NCI-H524 treated with DMSO at 0.1 percent for 48 hours (cell line): ENCODE measurements at regions not wholly inside any gene's neighbourhood (a gene's known extent, or its start where the extent isn't known, plus 50 kb on each side); places are given as distances from the start of the nearest gene placed in this dataset.

Experiments used
- DNase-seq: peaks from one replicate; lab custom pipeline; 2025; lab: John Stamatoyannopoulos, UW

DNA sequence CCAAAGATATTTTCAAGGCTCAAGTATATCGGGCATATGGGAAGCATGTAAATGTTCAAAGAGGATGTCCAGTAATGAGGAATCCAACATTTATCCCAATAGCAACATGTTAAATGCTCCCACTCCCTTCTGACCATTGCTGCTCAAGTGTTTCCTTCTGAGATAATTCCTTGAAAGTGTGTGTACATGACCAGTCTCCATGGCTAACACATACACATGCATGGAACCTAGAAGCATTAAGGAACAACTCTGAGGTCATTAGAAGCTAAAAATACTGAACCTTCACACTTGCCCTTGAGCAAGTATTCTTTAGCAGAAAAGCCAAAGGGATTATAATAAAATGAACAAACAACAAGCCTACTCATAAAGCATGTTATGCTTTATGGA lies 433.8 kb upstream of the TCF4 start:
- DNase-seq = no peak

DNA sequence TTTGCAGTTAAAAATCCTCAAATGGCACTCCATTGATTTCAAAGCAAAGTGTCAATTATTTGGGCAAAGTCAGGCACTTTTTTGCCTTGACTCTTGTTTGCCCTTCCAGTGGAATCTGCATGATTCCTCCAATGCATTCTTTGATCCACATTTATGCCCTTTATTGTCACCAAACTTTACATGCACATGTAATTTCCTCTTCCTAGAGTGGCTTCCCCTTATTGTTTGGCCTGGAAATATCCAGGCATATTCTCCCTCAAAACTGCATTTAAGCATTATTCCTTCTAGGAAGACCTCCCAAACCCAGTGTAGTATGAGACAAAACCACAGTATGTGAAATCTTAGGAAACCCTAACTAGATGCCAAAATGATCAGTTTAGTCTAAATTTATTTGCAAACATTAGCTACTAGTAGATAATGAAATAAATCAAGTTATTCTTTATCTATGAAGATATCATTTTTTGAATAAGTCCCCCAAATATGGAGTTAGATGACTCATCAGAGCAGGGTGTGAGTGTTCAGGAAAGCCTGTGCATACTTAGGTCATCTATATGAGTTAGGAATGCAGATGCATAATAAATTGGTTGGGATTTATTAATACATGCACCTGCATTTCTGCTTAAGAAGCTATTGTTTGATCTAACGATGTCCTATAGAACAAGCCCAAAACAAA lies 433.3 kb upstream of the TCF4 start:
- DNase-seq = no peak

DNA sequence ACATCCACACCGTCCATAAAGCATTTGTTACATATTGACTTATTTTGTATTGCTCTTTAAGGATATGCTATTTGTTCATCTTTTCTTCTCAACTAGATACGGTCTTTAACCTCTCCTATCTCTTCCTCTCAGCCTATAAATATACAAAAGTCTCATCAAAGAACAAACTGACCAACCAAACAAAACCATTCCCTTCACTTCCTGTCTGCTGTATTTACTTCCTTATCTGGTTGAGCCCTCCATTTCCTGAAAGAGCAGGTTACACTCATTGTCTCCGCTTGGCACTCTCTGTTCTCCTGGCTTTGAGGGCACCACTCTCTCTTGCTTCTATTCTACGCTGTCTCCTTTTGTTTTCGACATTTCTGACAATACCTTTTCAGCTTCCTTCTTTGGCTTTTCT lies 431.9 kb upstream of the TCF4 start:
- DNase-seq = no peak

DNA sequence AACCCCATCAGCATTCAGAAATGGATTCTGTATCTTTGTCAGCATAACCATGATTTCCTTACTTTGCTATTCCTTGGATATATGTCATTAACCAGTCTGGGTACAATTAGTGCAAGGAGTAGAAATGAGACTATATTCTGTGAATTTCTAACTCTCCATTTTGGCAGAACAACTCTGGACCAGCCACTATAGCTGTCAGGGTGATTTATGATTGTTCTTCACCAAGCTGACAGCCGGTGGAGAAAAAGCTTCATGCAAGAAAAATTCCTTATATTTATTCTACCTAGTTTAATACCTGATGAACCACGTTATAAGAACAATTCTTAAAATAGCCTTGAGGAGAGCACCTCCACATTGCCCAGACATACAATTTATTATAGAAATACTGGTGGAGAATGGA lies 431.2 kb upstream of the TCF4 start:
- no peak for DNase-seq

DNA sequence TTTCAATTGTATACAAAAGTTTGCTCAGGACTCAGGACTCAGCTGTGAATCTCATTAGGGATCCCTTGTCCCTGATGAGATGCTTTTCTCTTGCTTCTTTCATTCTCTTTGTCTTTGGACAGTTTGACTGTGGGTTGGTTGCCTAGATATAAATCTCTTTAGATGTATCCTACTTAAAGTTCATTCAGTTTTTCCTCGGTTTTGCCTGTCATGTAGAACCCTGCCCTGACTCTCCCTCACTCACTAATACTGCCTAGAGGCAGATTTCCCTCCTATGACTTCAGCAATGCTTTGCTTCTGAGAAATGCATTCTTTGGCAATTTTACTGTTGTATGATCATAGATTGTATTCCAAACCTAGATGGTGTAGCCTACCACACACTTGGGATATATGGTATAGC lies 421.4 kb upstream of the TCF4 start:
- DNase-seq = no peak

DNA sequence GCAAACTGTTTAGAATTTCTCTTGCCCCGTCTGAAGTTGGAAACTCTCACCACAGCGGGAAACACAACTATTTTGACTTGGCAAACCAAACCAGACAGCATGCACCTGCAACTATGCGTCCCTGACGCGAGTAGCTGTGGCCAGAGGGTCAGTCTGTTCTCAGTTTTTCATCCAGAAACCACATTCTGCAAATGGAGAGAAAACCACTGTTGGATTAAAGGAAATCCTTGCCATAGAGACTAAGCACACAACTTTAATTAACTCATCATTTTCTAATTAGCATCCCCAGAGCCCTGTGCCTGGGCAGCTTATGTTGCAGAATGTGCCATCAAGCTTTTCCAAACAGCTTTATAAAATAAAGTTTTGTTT lies 415.7 kb upstream of the TCF4 start:
- no peak for DNase-seq

DNA sequence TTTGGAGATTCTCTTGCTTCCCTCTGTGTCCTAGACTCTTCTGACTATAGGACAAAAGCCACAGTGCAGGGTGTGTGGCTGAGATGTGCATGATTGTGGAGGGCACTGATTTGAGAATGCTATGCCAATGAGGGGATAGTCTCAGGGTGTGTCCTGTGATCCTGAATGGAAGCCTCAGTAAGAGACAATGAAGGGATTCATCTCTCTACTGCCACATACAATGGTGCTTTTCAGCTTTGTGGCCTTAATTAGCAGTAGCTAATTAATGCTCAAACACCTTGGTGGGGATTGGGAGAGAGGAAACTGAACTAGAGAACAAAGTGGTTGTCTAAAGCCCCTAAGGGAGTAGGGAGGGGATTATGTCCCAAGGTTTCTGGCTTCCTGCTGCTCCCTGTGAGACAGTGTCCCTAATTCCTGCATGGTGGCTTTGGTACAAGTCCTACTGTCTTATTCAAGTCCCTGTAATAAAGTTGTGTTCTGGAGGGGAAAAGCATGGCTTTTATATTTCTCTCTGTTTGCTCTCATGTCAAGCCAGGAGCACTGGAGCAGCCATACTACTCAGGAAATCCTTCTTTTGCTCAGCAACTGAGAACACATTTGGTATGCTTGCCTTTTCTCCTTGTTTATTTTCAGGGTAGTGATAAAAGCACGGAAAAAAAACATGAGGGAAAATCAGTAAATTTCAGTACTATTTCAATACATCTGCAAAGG lies 415.2 kb upstream of the TCF4 start:
- no peak for DNase-seq

DNA sequence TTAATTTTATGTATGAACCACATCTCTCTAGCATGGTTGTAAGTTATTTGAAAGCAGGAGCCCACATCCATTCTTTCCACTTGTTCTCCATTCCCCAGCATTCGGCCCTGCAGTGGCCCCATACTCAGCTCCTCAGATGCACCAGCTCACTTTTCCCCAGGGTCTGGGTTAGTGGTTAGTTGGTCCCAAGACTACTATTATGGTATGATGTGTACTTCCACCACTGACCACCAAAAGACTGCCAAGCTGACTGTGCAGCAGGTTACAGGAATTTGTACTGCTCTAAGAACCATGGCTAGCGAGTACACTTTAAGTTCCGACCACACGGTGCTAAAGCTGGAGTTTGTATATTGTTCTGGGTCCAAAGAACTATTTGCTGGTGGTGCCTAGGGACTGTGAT lies 413.6 kb upstream of the TCF4 start:
- DNase-seq = no peak

DNA sequence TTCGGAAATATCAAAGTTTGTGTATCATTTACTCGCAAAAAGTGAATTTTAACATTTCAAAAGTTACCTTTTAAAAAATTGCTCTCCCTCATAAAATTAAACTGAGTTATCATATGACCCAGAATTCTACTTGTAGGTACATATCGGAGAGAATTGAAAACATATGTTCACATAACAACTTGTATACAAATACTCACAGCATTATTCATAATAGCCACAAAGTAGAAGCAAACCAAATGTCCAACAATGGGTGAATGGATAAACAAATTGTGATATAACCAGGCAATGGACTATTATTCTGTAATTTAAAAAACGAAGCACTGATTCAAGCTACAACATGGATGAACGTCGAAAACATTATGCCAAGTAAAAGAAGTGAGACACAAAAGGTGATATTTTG lies 412.0 kb upstream of the TCF4 start:
- no peak for DNase-seq

DNA sequence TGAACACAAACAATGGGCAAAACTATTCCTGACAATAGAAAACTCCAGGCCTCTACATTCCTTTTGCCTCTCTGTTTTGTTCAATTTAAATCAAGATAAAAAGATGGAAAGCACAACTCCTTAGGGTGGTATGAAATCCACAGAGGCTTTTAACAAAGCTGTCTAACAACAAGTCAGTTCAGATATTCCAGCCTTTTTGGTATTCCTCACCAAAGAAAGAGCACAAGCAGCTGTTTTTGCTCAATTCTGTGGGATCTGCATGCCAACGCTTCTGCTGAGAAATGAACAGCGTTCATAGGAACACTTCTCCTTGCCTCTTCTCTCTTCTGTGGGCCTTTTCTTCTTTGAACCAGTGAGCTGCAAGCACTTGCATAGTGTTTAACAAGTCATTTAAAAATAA lies 411.6 kb upstream of the TCF4 start:
- no peak for DNase-seq

DNA sequence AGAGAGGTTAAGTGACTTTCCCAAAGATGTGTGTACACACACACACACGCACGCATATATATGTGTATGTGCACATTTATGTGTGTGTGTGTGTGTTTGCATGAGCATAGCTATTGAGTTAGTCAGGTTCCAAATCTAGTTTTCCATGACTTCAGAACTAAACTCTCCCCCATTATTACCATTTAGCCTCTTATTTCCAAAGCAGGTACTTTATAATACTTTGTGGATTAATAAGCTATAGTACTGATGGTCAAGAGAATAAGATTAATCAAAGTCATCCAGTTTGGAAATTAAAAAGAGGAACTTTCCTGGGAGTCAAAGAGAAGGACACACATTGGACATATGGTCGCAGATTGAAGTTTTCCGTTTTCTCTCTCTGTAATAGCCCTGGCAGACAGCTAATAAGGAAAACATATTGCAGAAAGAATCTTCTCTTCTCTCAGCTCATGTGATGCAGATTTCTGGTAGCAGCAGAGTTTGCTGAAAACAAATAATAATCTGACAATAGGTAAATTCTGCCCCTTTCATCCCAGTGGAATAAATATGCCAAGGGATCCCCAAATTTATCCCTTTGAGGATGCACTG lies 410.9 kb upstream of the TCF4 start:
- no peak for DNase-seq

DNA sequence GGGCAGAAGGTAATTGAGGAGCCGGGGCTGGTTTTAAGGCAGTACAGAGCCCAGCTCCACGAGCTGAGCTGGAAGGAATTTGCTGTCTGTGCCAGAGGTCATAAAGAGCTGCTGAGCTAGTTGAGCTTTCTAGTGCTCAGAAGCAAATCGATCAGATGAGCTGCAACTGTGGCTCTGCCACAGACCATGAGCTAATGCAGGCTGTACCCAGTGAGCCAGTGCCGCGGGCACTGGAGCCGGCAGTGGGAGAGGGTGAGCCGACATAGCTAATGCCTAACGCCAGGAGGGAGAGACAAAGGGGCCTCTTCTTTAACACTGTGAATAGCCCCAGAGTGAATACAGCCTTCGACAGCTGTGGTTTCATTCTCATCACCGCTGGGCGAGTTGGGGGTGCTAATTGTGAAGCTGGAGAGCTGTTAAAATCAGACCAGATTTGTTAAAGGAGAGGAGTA lies 410.1 kb upstream of the TCF4 start:
- peak; percentile 37 for DNase-seq

DNA sequence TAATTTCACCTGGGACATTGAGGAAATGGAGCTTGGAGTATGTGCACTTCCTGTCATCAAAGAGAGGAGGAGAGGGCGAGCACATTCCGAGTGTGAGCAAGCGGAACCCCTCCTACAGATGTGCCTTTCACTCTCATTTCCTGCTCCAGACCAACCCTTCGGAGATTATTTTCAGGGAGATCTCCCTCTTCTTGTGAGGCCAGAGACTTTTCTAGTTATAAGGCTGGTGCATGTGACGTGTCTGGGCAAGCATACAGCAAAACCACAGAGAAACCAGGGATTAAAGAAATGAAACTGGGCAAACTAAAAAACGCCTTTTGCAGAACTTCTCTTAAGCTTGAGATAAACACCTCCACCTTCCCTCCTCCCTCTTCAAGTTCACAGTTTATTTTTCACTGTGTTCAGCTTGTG lies 409.2 kb upstream of the TCF4 start:
- no peak for DNase-seq

DNA sequence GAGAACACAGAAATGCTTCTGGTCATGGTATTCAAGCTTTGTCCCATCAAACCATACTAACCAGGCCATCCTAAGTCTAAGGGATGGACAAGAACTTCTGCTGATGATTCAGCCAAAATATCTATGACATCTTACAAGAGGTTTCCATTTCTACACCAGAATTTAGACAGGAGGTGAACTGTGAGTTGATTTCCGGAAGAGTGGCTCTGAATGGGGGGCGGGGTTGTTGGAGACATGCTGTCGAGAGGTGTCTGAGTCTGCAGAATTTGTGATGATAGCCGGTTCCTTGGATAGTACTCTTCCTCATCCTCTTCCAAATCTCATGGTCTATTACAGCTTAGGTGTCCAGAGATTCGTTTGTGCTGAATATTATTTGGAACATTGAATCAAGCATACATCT lies 408.7 kb upstream of the TCF4 start:
- DNase-seq = no peak

DNA sequence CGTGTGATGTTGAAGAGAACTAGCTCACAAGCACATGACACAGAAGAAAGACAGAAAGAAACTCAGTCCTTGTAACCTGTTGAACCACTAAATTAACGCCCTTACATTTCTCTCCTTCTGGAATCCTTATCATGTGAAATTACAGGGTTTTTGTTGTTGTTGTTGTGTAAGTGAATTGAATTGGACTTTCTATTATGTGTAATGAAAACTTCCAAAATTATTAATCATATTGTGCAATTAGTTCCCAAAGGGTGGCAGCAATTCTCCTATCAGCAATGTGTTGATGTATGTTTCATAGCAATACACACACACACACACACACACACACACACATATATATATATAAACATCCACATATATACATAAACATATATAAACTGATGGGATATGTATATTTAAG lies 402.2 kb upstream of the TCF4 start:
- DNase-seq = no peak

DNA sequence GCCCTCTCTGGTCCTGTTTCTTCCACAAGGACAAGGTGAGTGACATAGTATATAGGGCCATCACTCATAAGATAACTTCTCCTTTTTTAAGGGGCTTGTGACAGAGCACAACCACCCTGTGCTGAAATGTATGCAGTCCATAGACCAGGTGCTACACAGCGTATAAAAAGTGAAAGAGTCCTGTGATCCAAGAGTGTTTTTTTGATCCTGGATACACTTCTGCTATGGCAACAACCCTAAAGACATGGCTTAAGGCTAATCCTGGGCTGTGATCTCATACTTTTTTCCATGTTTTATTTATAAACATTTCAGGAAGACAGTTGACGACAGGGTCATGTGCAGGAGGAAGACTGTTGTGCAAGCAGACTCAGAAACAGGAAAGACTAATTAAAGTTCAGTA lies 400.5 kb upstream of the TCF4 start:
- DNase-seq = no peak

DNA sequence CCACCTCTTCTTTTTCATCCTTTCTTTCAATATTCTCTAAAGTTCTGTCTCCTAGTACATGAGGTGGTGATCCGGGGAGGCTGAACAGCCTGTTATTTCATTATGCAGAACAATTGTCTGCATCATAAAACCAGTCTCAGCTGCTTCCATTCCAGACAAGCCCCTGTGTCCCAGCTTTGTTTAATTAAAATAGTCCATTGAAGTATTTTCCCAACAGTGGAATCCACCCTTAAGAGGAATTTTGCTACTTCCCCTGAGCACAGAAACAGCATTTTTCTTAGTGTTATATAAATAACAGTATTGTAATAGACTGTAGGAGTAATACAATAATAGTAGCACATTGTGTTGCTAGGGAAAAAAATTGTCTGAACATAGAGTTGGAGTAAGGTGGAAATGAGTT lies 395.4 kb upstream of the TCF4 start:
- DNase-seq = no peak

DNA sequence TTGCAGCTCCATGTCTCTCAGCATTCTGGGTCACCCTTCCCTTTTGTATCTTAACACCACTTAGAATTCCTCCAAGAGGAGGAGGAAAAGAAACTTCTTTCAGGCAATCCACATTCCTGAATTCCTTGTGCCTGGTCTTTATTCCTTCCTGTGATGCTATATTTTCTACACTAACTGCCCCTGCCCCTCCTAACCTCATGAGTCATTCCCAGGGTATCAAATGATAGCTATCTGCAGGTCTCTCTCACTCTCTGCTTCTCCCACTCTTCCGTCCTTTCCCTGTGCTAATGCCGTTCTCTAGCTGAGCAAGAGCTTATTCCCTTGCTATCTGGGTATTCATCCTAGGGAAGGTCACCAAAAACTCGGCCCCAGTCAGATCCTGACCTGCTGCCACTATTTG lies 395.0 kb upstream of the TCF4 start:
- DNase-seq = no peak

DNA sequence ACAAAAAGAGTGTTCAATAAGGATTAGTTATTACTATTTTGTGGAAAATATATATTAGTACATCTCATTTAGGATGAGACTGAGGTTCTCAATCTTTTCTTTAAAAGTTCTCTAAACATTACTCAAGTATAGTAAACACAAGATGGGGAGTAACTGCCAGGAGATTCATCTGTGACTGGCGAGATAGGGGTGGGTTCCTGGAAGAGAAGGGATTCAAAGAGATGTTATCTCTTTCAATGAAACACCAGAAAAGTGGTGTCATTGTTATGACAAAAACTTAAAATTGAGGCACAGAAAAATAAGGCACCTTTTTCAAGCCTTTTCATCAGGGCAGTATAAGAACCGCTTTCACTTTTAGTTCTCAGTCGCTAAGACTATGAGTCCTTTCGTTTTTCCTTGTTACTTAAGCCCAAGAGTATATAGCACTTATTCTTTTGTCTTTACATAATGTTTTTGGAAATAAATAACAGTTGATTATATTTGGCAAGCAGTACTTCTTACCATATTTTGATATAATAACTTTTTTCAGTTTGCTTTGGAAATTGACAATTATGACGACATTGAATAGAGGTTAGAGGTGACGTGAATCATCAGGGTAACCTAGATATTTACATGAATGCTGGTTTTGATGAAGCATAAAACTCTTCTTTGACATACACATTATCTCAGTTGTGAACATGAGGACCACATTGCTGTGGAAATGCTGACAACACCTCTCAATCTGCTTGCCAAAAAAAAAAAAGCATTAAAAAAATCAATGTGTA lies 393.9 kb upstream of the TCF4 start:
- DNase-seq = no peak

DNA sequence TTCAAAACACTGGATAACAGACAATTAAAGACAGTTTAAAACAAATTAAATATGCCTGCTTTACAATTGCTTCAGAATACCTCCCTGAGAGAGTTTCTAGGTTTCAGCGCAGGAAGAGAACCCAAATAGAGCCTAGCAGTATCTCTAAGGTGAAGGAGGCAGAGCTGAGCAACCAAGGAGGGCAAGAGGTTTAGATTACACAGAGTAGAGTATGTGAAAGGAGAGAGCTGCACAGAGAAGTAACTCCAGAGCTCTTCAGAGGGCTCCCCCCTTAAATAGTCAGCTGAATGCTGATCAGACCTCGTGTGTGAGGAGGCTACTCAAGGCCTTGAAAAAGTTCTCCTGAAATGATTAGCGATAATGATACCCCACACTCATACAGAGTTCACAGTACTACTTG lies 386.5 kb upstream of the TCF4 start:
- DNase-seq = no peak

DNA sequence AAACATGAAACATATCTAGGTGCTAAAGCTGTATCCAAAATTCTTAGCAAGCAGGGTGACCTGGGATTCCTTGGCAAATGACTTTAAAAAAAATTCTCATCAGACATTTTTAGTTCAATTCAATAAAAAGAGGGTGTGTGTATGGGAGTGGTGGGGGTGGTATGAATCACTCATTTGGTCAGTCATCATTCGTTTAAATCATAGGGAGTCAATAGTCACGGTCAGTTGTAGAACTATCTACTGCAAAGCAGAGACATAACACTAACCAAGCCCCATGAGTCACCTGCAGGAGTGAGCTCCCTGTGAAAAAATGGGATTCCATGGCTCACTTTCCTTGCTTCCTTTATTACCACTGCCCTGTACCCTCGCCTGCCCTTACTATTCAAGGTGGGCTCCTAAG lies 380.6 kb upstream of the TCF4 start:
- DNase-seq = no peak

DNA sequence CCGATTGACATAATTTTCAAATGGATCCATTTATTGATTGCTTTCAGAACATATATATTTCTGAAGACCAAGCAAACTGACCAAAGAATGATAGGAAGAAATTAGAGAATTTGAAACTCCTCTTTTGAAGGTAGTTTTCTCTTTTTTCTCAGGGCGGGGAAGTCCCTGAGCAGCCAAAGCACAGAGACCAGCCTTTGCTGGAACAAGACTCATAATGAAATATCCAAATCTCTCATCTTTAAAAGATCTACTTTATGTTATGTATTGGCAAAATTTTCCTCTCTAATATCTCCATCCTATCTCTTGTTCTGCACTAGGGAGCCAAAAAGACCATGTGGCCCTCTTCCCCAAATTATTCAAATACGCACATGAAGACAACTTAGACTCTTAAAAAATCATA lies 379.0 kb upstream of the TCF4 start:
- DNase-seq = no peak

DNA sequence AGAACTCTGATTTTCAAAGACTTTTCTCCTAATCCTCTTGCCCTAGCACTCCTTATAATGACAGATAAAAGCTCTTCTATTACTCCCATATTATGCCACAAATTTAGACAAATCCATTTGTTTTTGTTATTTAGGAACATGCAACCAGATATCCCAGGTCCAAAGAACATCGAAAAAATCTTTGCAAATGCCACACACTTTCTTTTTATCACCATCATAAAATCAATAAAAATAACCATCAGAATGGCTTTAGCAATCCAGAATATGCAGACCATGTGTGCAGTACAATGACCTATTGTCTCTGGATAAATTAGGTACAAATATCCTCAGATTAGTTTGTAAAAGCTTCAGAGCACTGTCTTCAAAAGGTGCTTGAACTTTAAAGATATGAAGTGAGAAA lies 376.2 kb upstream of the TCF4 start:
- DNase-seq = no peak
